ENCODE measurements at regions not wholly inside any gene's neighbourhood (a gene's known extent, or its start where the extent isn't known, plus 50 kb on each side); places are given as distances from the start of the nearest gene placed in this dataset.
A peak's percentile ranks its signal among the peaks of the same experiment; 100 is the strongest.

DNA sequence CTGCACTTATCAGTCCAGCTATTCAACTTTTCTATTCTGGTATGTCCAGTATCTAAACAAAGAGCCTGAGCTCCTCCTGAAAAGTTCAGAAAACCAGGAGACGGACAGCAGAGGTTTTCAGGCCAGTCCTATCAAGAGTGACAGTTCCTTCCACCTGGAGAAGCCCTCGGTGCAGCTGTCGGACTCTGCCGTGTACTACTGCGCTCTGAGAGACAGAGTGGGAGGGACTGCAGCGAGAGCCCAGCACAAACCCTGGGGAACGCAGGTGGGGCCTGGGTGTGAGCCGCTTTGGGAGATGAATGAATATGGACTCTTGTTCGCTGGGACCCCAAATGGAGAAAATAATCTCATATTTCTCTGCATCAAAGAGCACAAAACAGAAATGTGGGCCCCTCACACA lies 329.8 kb upstream of the OR4E1 start:
- Histone ChIP-seq H3K9ac (ENCODE audit: low read length) (no peak overlapping the region), H3K27ac (ENCODE audit: low read length) (no peak overlapping the region), H3K4me3 (ENCODE audit: low read length) (no peak overlapping the region), H3K9me3 (ENCODE audit: insufficient read depth, low read length) (no peaks in the 10 kb centered on the region), H3K4me2 (ENCODE audit: low read length) (no peak overlapping the region), H3K4me1 (ENCODE audit: low read length) (no peaks in the 10 kb centered on the region), H2AFZ (ENCODE audit: low read depth, low read length) (no peak overlapping the region), H3K36me3 (replicated peaks; ENCODE audit: low read depth, low read length) (no peaks in the 10 kb centered on the region), H3K79me2 (ENCODE audit: low read length) (no peaks in the 10 kb centered on the region), H3K27me3 (ENCODE audit: low read depth, low read length) (peaks cover 4% of the 10 kb centered on the region; the same call in 1 of the 2 replicates), H4K20me1 (ENCODE audit: insufficient read depth, low read length) (no peaks in the 10 kb centered on the region)
- no peak for TF ChIP-seq EZH2phosphoT487 (IDR thresholded peaks at IDR 0.05; ENCODE audit: low read depth)
- TF ChIP-seq CTCF (IDR thresholded peaks at IDR 0.05; ENCODE audit: low read depth, low read length) = no peak

GRCh38 chr14:22002860-22003284 lies 329.3 kb upstream of the OR4E1 start:
- Histone ChIP-seq H3K79me2 (ENCODE audit: low read length) (no peaks in the 10 kb centered on the region), H2AFZ (ENCODE audit: low read depth, low read length) (no peak overlapping the region; the same call in 1 of the 2 replicates), H3K4me2 (ENCODE audit: low read length) (no peak overlapping the region), H3K36me3 (replicated peaks; ENCODE audit: low read depth, low read length) (no peaks in the 10 kb centered on the region), H3K4me1 (ENCODE audit: low read length) (no peaks in the 10 kb centered on the region), H3K27me3 (ENCODE audit: low read depth, low read length) (peaks cover 6% of the 10 kb centered on the region; the same call in 1 of the 2 replicates), H4K20me1 (ENCODE audit: insufficient read depth, low read length) (no peaks in the 10 kb centered on the region), H3K4me3 (ENCODE audit: low read length) (no peak overlapping the region), H3K9ac (ENCODE audit: low read length) (no peak overlapping the region), H3K27ac (ENCODE audit: low read length) (no peak overlapping the region), H3K9me3 (ENCODE audit: insufficient read depth, low read length) (no peaks in the 10 kb centered on the region)
- TF ChIP-seq EZH2phosphoT487 (IDR thresholded peaks at IDR 0.05; ENCODE audit: low read depth) (no peak), CTCF (IDR thresholded peaks at IDR 0.05; ENCODE audit: low read depth, low read length) (peak; percentile 65)

- no peak overlapping the region for H2AFZ ChIP-seq (ENCODE audit: low read depth, low read length)
- H3K36me3 ChIP-seq (replicated peaks; ENCODE audit: low read depth, low read length) = no peaks in the 10 kb centered on the region
Measured at GRCh38 chr14:21999402-21999801, 325.8 kb upstream of the OR4E1 start.

GRCh38 chr14:21997300-21997699 lies 323.7 kb upstream of the OR4E1 start:
- Histone ChIP-seq H3K27me3 (ENCODE audit: low read depth, low read length) (peaks cover 34% of the 10 kb centered on the region), H3K9ac (ENCODE audit: low read length) (no peak overlapping the region), H3K36me3 (replicated peaks; ENCODE audit: low read depth, low read length) (no peaks in the 10 kb centered on the region), H3K4me1 (ENCODE audit: low read length) (no peaks in the 10 kb centered on the region), H4K20me1 (ENCODE audit: insufficient read depth, low read length) (no peaks in the 10 kb centered on the region), H3K4me2 (ENCODE audit: low read length) (no peak overlapping the region), H3K9me3 (ENCODE audit: insufficient read depth, low read length) (no peaks in the 10 kb centered on the region), H3K4me3 (ENCODE audit: low read length) (no peak overlapping the region), H2AFZ (ENCODE audit: low read depth, low read length) (no peak overlapping the region), H3K27ac (ENCODE audit: low read length) (no peak overlapping the region), H3K79me2 (ENCODE audit: low read length) (no peaks in the 10 kb centered on the region)
- TF ChIP-seq EZH2phosphoT487 (IDR thresholded peaks at IDR 0.05; ENCODE audit: low read depth) (no peak), CTCF (IDR thresholded peaks at IDR 0.05; ENCODE audit: low read depth, low read length) (peak; percentile 49)

More at GRCh38 chr14:21999402-21999801, 325.8 kb upstream of the OR4E1 start:
- no peaks in the 10 kb centered on the region for H4K20me1 ChIP-seq (ENCODE audit: insufficient read depth, low read length)
- no peaks in the 10 kb centered on the region for H3K9me3 ChIP-seq (ENCODE audit: insufficient read depth, low read length)
- H3K27ac ChIP-seq (ENCODE audit: low read length) = no peak overlapping the region
- no peak overlapping the region for H3K4me2 ChIP-seq (ENCODE audit: low read length)
- no peak overlapping the region for H3K4me3 ChIP-seq (ENCODE audit: low read length)
- H3K9ac ChIP-seq (ENCODE audit: low read length) = no peak overlapping the region
- no peaks in the 10 kb centered on the region for H3K79me2 ChIP-seq (ENCODE audit: low read length)
- peaks cover 22% of the 10 kb centered on the region for H3K27me3 ChIP-seq (ENCODE audit: low read depth, low read length)
- H3K4me1 ChIP-seq (ENCODE audit: low read length) = no peaks in the 10 kb centered on the region
- no peak for TF ChIP-seq CTCF (IDR thresholded peaks at IDR 0.05; ENCODE audit: low read depth, low read length)
- no peak for TF ChIP-seq EZH2phosphoT487 (IDR thresholded peaks at IDR 0.05; ENCODE audit: low read depth)

Data from OCI-LY3 (cell line).